ENCODE measurements at regions not wholly inside any gene's neighbourhood (a gene's known extent, or its start where the extent isn't known, plus 50 kb on each side); places are given as distances from the start of the nearest gene placed in this dataset.

DNA sequence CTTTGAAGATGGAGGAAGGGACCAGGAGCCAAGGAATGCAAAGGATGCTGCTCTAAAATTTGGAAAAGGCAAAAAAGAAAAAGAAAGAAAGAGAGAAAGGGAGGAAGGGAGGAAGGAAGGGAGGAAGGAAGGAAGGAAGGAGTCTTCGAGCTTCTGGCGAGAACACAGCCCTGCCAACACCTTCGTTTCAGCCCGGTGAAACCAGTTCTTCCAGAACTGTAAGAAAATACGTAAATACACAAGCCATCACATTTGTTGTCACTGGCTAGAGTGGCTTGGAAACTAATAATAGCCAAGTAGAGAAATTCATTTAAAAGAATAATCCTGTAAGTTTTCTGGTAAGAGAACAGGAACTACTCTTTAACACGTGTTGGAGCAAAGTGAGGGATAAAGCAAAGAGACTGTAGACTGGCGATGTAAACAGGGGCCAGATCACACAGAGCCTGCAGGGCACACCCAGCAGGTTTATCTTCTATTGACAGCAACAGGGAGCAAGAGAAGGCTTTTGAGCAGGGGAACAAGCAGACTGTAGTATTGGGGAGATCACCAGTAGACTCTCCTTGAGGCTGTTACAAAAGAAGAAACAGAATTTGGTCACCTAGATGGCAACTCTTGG is 188.7 kb upstream of the MPHOSPH6 start:
- no peak for DNase-seq (ENCODE audit: low spot score)

DNA sequence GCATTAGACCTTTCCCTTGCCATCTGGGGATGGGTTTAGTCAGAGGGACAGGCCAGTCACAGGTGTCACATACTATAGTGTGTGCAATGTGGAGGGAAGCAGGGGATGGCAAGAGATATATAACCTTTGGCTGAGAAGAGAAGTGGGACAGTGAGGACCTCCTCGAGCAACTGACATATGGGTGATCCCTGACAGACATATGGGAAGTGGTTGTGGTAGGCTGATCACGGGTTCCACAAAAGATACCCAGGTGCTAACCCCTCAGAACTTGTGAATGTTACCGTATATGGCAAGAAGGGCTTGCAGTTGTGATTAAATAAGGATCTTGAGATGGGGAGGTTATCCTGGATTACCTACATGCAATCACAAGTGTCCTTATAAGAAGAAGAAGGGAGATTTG is 188.1 kb upstream of the MPHOSPH6 start:
- DNase-seq (ENCODE audit: low spot score) = no peak

DNA sequence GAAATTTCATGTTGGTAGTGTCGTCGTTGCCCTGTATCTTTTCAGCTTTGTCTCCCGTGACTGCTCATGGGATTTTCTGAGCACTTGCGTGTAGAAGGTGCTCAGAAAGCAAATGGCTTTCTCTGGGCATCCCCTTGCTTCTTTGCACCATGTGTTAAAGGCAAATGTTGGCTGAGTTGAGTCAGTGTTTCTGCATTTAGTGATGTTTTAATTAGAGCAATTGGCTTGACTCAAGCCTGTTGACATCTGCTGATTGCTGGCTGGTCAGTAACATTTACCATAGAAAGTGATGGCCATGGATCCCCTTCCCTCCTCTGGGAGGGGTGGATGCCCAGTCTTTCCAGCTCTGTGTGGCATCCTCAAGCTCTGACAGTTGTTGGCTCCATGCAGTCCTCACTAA is 187.2 kb upstream of the MPHOSPH6 start:
- no peak for DNase-seq (ENCODE audit: low spot score)

GRCh38 chr16:82350560-82350959 is 180.5 kb upstream of the MPHOSPH6 start:
- DNase-seq (ENCODE audit: low spot score) = no peak

GRCh38 chr16:82345318-82345717 is 175.3 kb upstream of the MPHOSPH6 start:
- DNase-seq (ENCODE audit: low spot score) = no peak

DNA sequence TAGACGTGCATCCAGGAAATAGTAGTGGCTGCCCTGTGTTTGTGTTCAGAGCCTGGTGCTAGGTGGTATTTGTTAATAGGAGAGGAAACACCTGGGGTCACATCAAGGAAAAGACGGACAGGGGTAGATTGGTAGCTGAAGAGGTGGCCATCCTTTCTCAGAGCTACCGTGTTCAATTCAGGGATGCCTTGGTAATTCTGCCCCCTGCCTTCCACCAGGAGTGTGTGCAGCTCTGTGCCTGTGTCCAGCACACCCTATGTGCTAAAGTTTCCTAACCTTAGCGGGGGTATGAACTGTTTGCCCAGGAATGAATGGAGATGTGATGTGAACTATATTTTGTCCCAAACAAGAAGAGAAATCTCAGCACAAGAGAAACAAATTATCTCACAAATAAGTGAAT is 174.1 kb upstream of the MPHOSPH6 start:
- no peak for DNase-seq (ENCODE audit: low spot score)

DNA sequence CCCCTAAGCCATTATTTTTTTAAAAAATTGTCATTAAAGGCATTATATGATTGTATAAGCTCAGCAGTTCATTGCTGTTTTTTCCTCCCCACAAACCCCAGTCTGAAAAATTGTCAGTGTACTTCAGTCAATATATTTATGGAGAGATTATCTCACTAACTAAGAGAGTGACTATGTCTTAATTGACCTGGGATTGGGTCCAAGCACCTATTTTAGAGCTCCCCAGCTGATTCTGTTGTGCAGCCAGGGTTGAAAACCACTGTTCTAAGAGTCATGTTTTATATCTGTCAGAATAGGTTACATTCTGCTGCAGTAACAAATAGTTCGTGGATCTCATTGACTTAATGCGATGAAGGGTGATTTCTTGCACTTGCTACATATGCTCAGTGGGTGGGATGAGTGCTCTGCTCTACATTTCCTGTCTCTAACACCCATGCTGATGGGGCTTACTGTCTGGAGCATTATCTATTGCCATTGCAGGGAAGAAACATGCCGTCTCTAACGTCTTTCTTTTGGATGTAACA is 171.2 kb upstream of the MPHOSPH6 start:
- DNase-seq (ENCODE audit: low spot score) = no peak

DNA sequence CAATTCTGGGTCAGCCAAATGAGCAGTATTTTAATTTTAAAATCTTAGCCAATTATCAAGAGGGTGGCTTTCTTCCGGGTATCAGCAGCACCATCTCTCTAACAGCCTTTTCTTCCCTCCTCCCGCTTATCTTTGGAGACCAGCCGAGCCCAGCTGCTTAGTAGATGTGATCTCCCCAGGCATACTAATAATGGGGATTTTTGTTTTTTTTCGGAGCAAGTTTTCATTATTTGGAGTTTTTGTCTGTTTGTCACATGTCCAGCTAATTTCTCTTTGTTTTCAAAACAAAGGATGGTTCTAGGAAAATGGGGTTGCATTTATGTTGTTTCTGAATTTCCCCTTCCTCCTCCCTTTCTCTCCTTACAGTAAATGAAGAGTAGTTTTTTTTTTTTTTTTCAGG is 170.5 kb upstream of the MPHOSPH6 start:
- no peak for DNase-seq (ENCODE audit: low spot score)

GRCh38 chr16:82337355-82337754 is 167.3 kb upstream of the MPHOSPH6 start:
- no peak for DNase-seq (ENCODE audit: low spot score)

DNA sequence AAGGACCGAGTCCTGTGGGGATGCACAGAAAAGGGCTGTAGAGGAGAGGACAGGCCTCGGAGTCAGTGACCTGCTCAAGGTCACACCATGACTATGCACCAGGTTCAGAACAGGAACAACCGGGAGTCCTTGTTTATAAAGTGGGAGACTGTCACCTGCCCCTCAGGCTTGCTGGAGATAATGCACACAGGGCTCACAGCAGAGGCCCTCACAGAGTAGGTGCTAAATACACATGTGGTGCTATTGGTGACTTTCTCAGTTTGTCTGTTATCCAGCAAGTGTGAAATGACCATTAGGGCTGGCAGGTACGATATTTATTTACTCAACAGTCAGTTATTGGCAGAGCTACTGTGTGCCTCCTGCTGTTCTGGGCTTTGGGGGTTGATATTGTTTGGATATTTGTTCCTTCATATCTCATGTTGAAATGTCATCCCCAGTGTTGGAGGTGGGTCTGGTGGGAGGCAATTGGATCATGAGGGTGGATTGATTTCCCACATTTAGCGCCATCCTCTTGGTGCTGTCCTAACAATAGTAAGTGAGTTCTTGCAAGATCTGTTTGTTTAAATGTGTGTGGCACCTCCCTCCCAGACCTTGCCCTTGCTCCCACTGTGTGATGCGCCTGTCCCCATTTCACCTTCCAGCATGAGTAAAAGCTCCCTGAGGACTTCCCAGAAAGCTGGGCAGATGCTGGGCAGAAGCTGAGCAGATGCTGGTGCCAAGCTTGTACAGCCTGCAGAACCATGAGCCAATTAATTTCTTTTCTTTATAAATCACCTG is 162.1 kb upstream of the MPHOSPH6 start:
- DNase-seq (ENCODE audit: low spot score) = no peak

- no peak for DNase-seq (ENCODE audit: low spot score)
Observed at GRCh38 chr16:82331397-82331796, 161.4 kb upstream of the MPHOSPH6 start.

DNA sequence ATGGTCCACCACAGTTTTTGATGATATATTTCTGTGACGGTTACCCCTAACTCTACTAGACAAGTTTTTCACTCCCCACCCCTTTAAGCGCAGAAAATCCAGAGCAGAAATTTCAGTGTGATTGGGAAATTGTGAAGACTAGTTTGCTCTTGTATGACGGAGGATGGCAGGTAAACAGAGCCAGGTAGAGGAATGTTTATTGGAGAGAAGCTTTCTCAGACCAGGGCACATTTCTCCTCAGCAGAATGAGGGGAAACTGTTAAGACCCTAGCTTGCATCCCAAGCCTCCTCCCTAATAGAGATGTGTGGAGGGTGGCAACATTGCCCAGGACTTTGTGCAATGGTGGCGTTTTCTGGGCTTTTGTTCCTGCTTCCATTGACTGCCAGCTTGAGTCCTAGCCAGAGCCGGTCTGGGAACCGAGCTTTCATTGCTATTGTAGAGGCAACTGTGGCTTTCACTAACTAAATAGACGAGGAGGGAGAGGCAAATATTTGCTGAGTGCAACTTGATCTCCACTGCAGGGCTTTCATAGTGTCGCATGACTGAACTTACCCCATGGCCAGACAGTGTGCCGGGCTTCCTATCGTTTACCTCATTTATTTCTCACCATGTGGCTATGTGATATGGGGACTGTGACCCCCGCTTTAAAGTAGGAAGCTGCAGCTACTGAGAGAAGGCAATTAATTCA is 159.6 kb upstream of the MPHOSPH6 start:
- DNase-seq (ENCODE audit: low spot score) = no peak

GRCh38 chr16:82328881-82329469 is 159.0 kb upstream of the MPHOSPH6 start:
- no peak for DNase-seq (ENCODE audit: low spot score)

DNA sequence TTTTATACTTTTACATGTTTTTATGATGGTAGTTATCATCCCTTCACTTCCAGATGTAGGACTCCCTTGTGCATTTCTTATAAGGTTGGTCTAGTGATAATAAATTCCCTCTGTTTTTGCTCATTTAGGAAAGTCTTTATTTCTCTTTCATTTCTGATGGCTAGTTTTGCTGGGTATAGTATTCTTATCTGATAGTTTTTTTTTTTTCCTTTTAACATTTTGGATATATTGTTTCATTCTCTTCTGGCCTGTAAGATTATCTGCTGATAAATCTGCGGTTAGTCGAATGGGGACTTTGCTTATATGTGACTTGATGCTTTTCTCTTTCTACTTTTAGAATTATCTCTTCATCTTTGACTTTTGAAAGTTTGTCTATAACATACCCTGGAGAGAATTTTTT is 153.1 kb upstream of the MPHOSPH6 start:
- DNase-seq (ENCODE audit: low spot score) = no peak

- no peak for DNase-seq (ENCODE audit: low spot score)
Observed at GRCh38 chr16:82322177-82322576, 152.2 kb upstream of the MPHOSPH6 start.

GRCh38 chr16:82319038-82319437 is 149.0 kb upstream of the MPHOSPH6 start:
- no peak for DNase-seq (ENCODE audit: low spot score)

DNA sequence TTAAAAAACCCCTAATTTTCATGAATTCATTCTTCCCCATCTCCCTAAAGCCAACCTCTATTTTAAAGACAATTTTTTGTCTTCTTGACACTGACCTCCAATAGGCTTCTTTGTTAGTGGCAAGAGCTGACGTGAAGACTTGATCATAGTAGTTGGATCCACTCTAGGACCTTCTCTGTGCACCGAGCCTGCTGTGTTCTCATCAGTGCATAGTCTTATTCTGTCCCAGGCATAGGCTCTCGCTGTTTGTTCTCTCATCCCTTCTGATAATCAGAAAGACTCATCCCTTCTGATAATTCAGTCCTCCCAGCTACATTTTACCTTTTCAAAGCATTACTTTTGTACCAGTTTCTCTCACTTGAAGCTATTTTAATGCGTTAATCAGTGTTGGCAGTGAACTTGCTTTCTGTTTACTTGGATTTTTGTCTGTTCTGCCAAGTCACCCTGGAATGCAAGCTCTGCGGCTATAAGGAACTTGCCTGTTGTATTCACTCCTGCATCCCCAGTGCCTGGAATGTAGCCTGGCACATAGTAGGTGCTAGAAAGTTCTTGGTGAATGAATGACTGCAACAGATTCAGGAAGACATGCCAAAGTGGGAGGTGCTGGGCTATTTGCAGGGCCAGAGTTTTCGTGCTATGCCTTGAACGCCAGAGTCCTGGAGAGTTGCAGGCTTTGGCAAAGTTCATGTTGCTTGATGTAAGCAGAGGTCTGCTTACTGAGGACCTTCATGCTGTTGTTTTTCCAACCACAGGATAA is 147.6 kb upstream of the MPHOSPH6 start:
- no peak for DNase-seq (ENCODE audit: low spot score)

DNA sequence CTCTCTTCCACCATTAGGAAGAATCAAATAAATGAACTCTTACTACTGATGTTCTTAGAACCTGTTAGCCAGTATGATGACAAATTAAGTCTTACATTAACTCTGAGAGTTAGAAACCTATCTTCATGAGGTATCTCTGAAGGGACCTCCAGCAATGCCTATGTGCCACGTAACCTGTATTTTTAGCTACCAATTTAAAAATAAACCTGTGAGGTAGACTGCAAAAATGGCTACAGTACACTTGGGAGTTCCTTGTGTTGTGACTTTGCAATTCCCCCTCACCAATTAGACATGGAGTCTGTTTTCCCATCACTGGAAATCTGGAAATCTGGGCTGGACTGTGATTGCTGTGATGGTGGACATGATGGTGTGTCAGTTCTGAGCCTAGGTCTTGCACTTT is 143.7 kb upstream of the MPHOSPH6 start:
- no peak for DNase-seq (ENCODE audit: low spot score)

DNA sequence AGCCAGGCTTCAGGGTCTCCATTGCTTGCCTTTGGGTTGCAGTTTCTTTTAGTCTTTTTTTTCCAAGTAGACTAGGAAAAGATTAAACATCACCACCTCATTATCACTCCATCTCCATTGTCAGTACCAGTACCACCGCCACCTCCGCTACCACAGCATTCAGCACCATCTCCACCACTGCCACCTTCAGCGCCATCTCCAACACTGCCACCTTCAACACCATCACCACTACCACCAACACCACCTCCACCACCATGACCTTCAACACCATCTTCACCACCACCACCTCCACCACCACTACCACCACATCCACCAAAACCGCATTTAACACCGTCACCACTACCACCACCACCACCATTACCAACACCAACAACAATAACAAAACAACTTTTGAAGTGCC is 141.5 kb upstream of the MPHOSPH6 start:
- no peak for DNase-seq (ENCODE audit: low spot score)

DNA sequence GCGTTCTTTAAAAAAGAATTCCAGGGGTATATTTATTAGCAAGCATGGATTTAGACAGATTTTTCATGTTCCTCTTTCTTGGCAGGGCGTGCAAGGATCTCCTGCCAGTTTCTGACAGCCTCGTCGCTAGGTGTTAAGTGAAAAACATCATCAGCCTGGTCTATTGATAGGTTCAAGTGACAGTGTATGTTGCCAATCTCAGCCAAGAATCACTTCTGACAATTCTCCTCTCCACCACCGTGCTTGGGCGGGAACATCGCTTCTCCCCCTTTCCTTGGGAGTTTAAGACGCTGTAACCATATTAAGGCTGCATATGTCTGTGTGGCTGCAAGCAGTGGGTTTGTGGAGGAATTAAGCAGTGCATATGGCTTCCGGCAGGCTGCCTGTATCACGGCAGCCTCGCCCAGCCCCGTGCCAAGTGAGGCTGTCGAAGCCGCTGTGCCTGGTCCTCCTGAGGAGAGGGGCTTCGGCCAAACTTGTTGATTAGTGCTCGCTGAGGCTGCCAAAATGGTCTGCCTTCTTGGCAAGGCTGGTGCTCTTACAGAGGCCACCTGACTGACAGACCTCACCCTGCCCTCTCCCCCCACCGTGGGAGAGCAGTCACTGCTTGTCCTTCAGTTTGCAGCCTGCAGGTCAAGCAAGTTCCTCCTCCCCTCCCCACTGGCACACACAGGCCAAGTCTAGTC is 132.2 kb upstream of the MPHOSPH6 start:
- DNase-seq (ENCODE audit: low spot score) = no peak

- no peak for DNase-seq (ENCODE audit: low spot score)
Observed at GRCh38 chr16:82301146-82301755, 131.2 kb upstream of the MPHOSPH6 start.
